HL-60 (cell line): ENCODE measurements at regions not wholly inside any gene's neighbourhood (a gene's known extent, or its start where the extent isn't known, plus 50 kb on each side); places are given as distances from the start of the nearest gene placed in this dataset.

Experiments used
- DNase-seq, 2 experiments: peaks; one replicate each; pipeline ENCODE4 v3.0.0-alpha.2; 2010 to 2020; ENCODE audit warnings: low read depth in 1 of 2, low spot score in 1 of 2
- H3K27ac ChIP-seq: fragments of 250-450 bp; sonication (Bioruptor Pico); replicated peaks from 2 replicates; pipeline ENCODE4 v1.5.1; 2020; ENCODE audit warnings: mild to moderate bottlenecking, moderate library complexity
- H3K27me3 ChIP-seq: fragments of 250-450 bp; sonication (Bioruptor Pico); 2 replicates; pipeline ENCODE4 v1.5.1; 2021; ENCODE audit warnings: mild to moderate bottlenecking, moderate library complexity; ENCODE audit not compliant: insufficient read depth, poor library complexity, severe bottlenecking
- H3K4me3 ChIP-seq: replicated peaks from 2 replicates; pipeline ENCODE4 v1.5.1; 2011; ENCODE audit warnings: mild to moderate bottlenecking, control low read depth, low read length; ENCODE audit not compliant: insufficient read depth
- GABPA ChIP-seq: IDR thresholded peaks from 2 replicates; pipeline ENCODE4 v1.6.1; 2012; ENCODE audit warnings: low read depth
- POLR2AphosphoS5 ChIP-seq: IDR thresholded peaks from 2 replicates; pipeline ENCODE4 v1.6.1; 2012; ENCODE audit warnings: low read depth
- SPI1 ChIP-seq: IDR thresholded peaks from 2 replicates; pipeline ENCODE4 v1.6.1; 2012; ENCODE audit warnings: low read depth, mild to moderate bottlenecking, borderline replicate concordance
- TF ChIP-seq, protein P1 (sequence below): IDR thresholded peaks from one replicate; pipeline ENCODE4 v1.5.1; 2011; ENCODE audit warnings: low read length, control low read depth, inconsistent platforms; ENCODE audit not compliant: insufficient read depth
- TF ChIP-seq, protein P2 (sequence below): IDR thresholded peaks from 2 replicates; pipeline ENCODE4 v1.6.1; 2012; ENCODE audit warnings: low read depth; ENCODE audit not compliant: insufficient replicate concordance

DNA sequence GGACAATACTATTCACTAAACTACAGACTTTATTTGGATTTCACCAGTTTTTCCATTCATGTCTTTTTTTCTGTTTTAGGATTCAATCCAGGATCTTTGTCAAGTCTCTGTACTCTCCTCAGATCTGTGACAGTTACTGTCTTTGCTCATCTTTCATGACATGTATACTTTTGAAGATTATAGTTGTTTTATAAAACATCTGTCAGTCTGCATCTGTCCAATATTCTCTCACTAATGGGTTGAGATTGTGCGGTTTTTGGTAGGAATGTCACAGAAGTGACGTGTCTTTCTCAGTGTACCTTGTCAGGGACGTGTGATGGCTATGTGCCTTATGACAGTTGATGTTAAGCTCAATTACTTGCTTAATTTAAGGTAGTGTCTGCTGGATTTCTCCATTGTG is 124.9 kb upstream of the TPK1 start:
- TF ChIP-seq, protein P1, sequence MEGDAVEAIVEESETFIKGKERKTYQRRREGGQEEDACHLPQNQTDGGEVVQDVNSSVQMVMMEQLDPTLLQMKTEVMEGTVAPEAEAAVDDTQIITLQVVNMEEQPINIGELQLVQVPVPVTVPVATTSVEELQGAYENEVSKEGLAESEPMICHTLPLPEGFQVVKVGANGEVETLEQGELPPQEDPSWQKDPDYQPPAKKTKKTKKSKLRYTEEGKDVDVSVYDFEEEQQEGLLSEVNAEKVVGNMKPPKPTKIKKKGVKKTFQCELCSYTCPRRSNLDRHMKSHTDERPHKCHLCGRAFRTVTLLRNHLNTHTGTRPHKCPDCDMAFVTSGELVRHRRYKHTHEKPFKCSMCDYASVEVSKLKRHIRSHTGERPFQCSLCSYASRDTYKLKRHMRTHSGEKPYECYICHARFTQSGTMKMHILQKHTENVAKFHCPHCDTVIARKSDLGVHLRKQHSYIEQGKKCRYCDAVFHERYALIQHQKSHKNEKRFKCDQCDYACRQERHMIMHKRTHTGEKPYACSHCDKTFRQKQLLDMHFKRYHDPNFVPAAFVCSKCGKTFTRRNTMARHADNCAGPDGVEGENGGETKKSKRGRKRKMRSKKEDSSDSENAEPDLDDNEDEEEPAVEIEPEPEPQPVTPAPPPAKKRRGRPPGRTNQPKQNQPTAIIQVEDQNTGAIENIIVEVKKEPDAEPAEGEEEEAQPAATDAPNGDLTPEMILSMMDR, result no peak
- no peak for TF ChIP-seq POLR2AphosphoS5
- no peak for TF ChIP-seq SPI1
- TF ChIP-seq GABPA, result no peak
- TF ChIP-seq, protein P2, sequence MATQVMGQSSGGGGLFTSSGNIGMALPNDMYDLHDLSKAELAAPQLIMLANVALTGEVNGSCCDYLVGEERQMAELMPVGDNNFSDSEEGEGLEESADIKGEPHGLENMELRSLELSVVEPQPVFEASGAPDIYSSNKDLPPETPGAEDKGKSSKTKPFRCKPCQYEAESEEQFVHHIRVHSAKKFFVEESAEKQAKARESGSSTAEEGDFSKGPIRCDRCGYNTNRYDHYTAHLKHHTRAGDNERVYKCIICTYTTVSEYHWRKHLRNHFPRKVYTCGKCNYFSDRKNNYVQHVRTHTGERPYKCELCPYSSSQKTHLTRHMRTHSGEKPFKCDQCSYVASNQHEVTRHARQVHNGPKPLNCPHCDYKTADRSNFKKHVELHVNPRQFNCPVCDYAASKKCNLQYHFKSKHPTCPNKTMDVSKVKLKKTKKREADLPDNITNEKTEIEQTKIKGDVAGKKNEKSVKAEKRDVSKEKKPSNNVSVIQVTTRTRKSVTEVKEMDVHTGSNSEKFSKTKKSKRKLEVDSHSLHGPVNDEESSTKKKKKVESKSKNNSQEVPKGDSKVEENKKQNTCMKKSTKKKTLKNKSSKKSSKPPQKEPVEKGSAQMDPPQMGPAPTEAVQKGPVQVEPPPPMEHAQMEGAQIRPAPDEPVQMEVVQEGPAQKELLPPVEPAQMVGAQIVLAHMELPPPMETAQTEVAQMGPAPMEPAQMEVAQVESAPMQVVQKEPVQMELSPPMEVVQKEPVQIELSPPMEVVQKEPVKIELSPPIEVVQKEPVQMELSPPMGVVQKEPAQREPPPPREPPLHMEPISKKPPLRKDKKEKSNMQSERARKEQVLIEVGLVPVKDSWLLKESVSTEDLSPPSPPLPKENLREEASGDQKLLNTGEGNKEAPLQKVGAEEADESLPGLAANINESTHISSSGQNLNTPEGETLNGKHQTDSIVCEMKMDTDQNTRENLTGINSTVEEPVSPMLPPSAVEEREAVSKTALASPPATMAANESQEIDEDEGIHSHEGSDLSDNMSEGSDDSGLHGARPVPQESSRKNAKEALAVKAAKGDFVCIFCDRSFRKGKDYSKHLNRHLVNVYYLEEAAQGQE, result no peak
- no peak for DNase-seq
- no peak overlapping the region for H3K27ac ChIP-seq
- no peaks in the 10 kb centered on the region for H3K27me3 ChIP-seq
- H3K4me3 ChIP-seq, result no peak overlapping the region

DNA sequence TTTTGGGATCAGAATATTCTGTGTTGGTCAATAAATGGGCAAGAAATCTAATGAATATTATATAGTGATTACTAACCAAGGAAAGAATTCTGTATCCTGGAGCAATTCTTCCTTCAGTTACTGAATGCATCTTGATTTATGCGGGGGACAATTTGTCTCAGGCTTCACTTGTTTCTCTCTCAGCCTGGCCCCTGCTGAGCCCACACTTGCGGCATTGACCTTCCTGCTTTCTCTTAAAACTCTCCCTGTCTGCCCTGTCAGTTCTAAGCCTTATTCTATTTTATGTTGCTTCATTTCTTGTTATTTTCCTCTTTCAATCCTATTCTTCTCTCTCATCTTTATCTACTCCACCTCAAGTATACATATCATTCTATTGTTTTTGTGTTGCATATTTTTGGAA is 122.1 kb upstream of the TPK1 start:
- Histone ChIP-seq H3K27me3 (no peaks in the 10 kb centered on the region), H3K4me3 (no peak overlapping the region), H3K27ac (no peak overlapping the region)
- TF ChIP-seq POLR2AphosphoS5, result no peak
- no peak for TF ChIP-seq SPI1
- no peak for TF ChIP-seq GABPA
- TF ChIP-seq, protein P2, result no peak
- TF ChIP-seq, protein P1, result no peak
- DNase-seq, result no peak

DNA sequence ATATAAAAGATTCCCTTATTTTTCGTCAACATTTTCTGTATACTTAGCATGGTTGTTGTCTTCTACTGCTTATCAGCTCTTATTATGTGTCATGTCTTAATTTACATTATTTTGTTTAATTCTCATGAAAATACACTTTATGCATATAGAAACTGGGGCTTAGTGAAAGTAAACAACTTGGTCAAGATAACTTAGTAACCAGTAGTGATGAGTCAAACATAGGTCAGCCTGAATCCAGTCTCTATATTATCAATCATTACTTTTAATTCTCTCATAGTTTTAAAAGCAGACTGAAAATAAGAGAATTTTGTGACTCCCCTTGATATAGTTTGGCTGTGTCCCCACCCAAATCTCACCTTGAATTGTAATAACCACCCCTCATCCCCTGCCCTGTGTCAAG is 119.6 kb upstream of the TPK1 start:
- TF ChIP-seq, protein P2, result no peak
- no peak for TF ChIP-seq POLR2AphosphoS5
- TF ChIP-seq GABPA, result no peak
- TF ChIP-seq, protein P1, result no peak
- no peak for TF ChIP-seq SPI1
- Histone ChIP-seq H3K27ac (no peak overlapping the region), H3K27me3 (no peaks in the 10 kb centered on the region), H3K4me3 (no peak overlapping the region)
- DNase-seq, result no peak
